ENCODE measurements at regions not wholly inside any gene's neighbourhood (a gene's known extent, or its start where the extent isn't known, plus 50 kb on each side); places are given as distances from the start of the nearest gene placed in this dataset.
A peak's percentile ranks its signal among the peaks of the same experiment; 100 is the strongest.

GRCh38 chr12:41888285-41888684, 256.4 kb downstream of the GXYLT1 start:
- no peaks in the 10 kb centered on the region for H3K36me3 ChIP-seq (ENCODE audit: control insufficient read depth, insufficient read depth, low read length)
- no peak overlapping the region for H3K27ac ChIP-seq (ENCODE audit: low read depth, low read length)
- H3K4me1 ChIP-seq (ENCODE audit: control insufficient read depth, insufficient read depth, low read length) = no peaks in the 10 kb centered on the region
- H3K4me3 ChIP-seq (ENCODE audit: low read depth, low read length) = no peak overlapping the region
- no peak for DNase-seq (ENCODE audit: low read depth in 4 of 6, low spot score in 6 of 6)
- no peaks in the 10 kb centered on the region for H3K27me3 ChIP-seq (ENCODE audit: control insufficient read depth, insufficient read depth, low read length)
- H3K9me3 ChIP-seq (ENCODE audit: control insufficient read depth, insufficient read depth, low read length) = no peaks in the 10 kb centered on the region

- whole genome bisulfite sequencing (ENCODE audit: insufficient coverage) = 83% methylated on average over 4 of the region's 5 CpGs
- H3K36me3 ChIP-seq (ENCODE audit: control insufficient read depth, insufficient read depth, low read length) = no peaks in the 10 kb centered on the region
- H3K27ac ChIP-seq (ENCODE audit: low read depth, low read length) = peak overlapping the region; percentile 19
- DNase-seq (ENCODE audit: low read depth in 4 of 6, low spot score in 6 of 6) = no peak
- H3K9me3 ChIP-seq (ENCODE audit: control insufficient read depth, insufficient read depth, low read length) = no peaks in the 10 kb centered on the region
- H3K27me3 ChIP-seq (ENCODE audit: control insufficient read depth, insufficient read depth, low read length) = no peaks in the 10 kb centered on the region
- peaks cover 4% of the 10 kb centered on the region for H3K4me1 ChIP-seq (ENCODE audit: control insufficient read depth, insufficient read depth, low read length)
- no peak overlapping the region for H3K4me3 ChIP-seq (ENCODE audit: low read depth, low read length)
These were observed 262.5 kb downstream of the GXYLT1 start for GRCh38 chr12:41881891-41882805.

- H3K27ac ChIP-seq (ENCODE audit: low read depth, low read length) = no peak overlapping the region
- no peaks in the 10 kb centered on the region for H3K36me3 ChIP-seq (ENCODE audit: control insufficient read depth, insufficient read depth, low read length)
- peak in 1 of 6 donors; percentile 34 for DNase-seq (ENCODE audit: low read depth in 4 of 6, low spot score in 6 of 6)
- no peaks in the 10 kb centered on the region for H3K4me1 ChIP-seq (ENCODE audit: control insufficient read depth, insufficient read depth, low read length)
- 60% methylated on average over 2 of the region's 2 CpGs for WGBS (ENCODE audit: insufficient coverage)
- no peak overlapping the region for H3K4me3 ChIP-seq (ENCODE audit: low read depth, low read length)
- H3K27me3 ChIP-seq (ENCODE audit: control insufficient read depth, insufficient read depth, low read length) = no peaks in the 10 kb centered on the region
- peaks cover 3% of the 10 kb centered on the region for H3K9me3 ChIP-seq (ENCODE audit: control insufficient read depth, insufficient read depth, low read length)
These were observed 275.2 kb downstream of the GXYLT1 start for GRCh38 chr12:41869432-41869831.

- Histone ChIP-seq H3K4me1 (ENCODE audit: control insufficient read depth, insufficient read depth, low read length) (no peaks in the 10 kb centered on the region), H3K27me3 (ENCODE audit: control insufficient read depth, insufficient read depth, low read length) (no peaks in the 10 kb centered on the region), H3K27ac (ENCODE audit: low read depth, low read length) (no peak overlapping the region), H3K9me3 (ENCODE audit: control insufficient read depth, insufficient read depth, low read length) (peaks cover 3% of the 10 kb centered on the region), H3K4me3 (ENCODE audit: low read depth, low read length) (no peak overlapping the region), H3K36me3 (ENCODE audit: control insufficient read depth, insufficient read depth, low read length) (no peaks in the 10 kb centered on the region)
- 83% methylated on average over 1 of the region's 4 CpGs for WGBS (ENCODE audit: insufficient coverage)
- no peak for DNase-seq (ENCODE audit: low read depth in 4 of 6, low spot score in 6 of 6)
These were observed 277.7 kb downstream of the GXYLT1 start for GRCh38 chr12:41866878-41867430.

GRCh38 chr12:41856228-41856627, 288.4 kb downstream of the GXYLT1 start:
- Histone ChIP-seq H3K9me3 (ENCODE audit: control insufficient read depth, insufficient read depth, low read length) (no peaks in the 10 kb centered on the region), H3K27me3 (ENCODE audit: control insufficient read depth, insufficient read depth, low read length) (no peaks in the 10 kb centered on the region), H3K4me1 (ENCODE audit: control insufficient read depth, insufficient read depth, low read length) (no peaks in the 10 kb centered on the region), H3K4me3 (ENCODE audit: low read depth, low read length) (no peak overlapping the region), H3K36me3 (ENCODE audit: control insufficient read depth, insufficient read depth, low read length) (no peaks in the 10 kb centered on the region), H3K27ac (ENCODE audit: low read depth, low read length) (no peak overlapping the region)
- DNase-seq (ENCODE audit: low read depth in 4 of 6, low spot score in 6 of 6) = no peak
- WGBS (ENCODE audit: insufficient coverage) = 79% methylated on average over 2 of the region's 3 CpGs

GRCh38 chr12:41850046-41850445, 294.6 kb downstream of the GXYLT1 start:
- H3K27me3 ChIP-seq (ENCODE audit: control insufficient read depth, insufficient read depth, low read length) = no peaks in the 10 kb centered on the region
- no CpG with 5 or more reads among the region's 3 CpGs for WGBS (ENCODE audit: insufficient coverage)
- no peak overlapping the region for H3K4me3 ChIP-seq (ENCODE audit: low read depth, low read length)
- no peak overlapping the region for H3K27ac ChIP-seq (ENCODE audit: low read depth, low read length)
- H3K4me1 ChIP-seq (ENCODE audit: control insufficient read depth, insufficient read depth, low read length) = no peaks in the 10 kb centered on the region
- H3K9me3 ChIP-seq (ENCODE audit: control insufficient read depth, insufficient read depth, low read length) = peaks cover 1% of the 10 kb centered on the region
- no peaks in the 10 kb centered on the region for H3K36me3 ChIP-seq (ENCODE audit: control insufficient read depth, insufficient read depth, low read length)
- DNase-seq (ENCODE audit: low read depth in 4 of 6, low spot score in 6 of 6) = no peak

GRCh38 chr12:41846718-41847117, 298.0 kb downstream of the GXYLT1 start:
- Histone ChIP-seq H3K4me1 (ENCODE audit: control insufficient read depth, insufficient read depth, low read length) (no peaks in the 10 kb centered on the region), H3K27me3 (ENCODE audit: control insufficient read depth, insufficient read depth, low read length) (no peaks in the 10 kb centered on the region), H3K36me3 (ENCODE audit: control insufficient read depth, insufficient read depth, low read length) (no peaks in the 10 kb centered on the region), H3K9me3 (ENCODE audit: control insufficient read depth, insufficient read depth, low read length) (peaks cover 1% of the 10 kb centered on the region), H3K27ac (ENCODE audit: low read depth, low read length) (no peak overlapping the region), H3K4me3 (ENCODE audit: low read depth, low read length) (no peak overlapping the region)
- WGBS (ENCODE audit: insufficient coverage) = no CpG with 5 or more reads among the region's 1 CpG
- no peak for DNase-seq (ENCODE audit: low read depth in 4 of 6, low spot score in 6 of 6)

- no peaks in the 10 kb centered on the region for H3K27me3 ChIP-seq (ENCODE audit: control insufficient read depth, insufficient read depth, low read length)
- WGBS (ENCODE audit: insufficient coverage) = no CpG with 5 or more reads among the region's 2 CpGs
- no peak overlapping the region for H3K27ac ChIP-seq (ENCODE audit: low read depth, low read length)
- no peaks in the 10 kb centered on the region for H3K4me1 ChIP-seq (ENCODE audit: control insufficient read depth, insufficient read depth, low read length)
- DNase-seq (ENCODE audit: low read depth in 4 of 6, low spot score in 6 of 6) = no peak
- no peaks in the 10 kb centered on the region for H3K9me3 ChIP-seq (ENCODE audit: control insufficient read depth, insufficient read depth, low read length)
- no peaks in the 10 kb centered on the region for H3K36me3 ChIP-seq (ENCODE audit: control insufficient read depth, insufficient read depth, low read length)
- H3K4me3 ChIP-seq (ENCODE audit: low read depth, low read length) = no peak overlapping the region
These were observed 308.3 kb downstream of the GXYLT1 start for GRCh38 chr12:41836416-41836815.

GRCh38 chr12:41835556-41835955, 309.1 kb downstream of the GXYLT1 start:
- Histone ChIP-seq H3K4me3 (ENCODE audit: low read depth, low read length) (no peak overlapping the region), H3K36me3 (ENCODE audit: control insufficient read depth, insufficient read depth, low read length) (no peaks in the 10 kb centered on the region), H3K27ac (ENCODE audit: low read depth, low read length) (no peak overlapping the region), H3K9me3 (ENCODE audit: control insufficient read depth, insufficient read depth, low read length) (no peaks in the 10 kb centered on the region), H3K4me1 (ENCODE audit: control insufficient read depth, insufficient read depth, low read length) (no peaks in the 10 kb centered on the region), H3K27me3 (ENCODE audit: control insufficient read depth, insufficient read depth, low read length) (no peaks in the 10 kb centered on the region)
- DNase-seq (ENCODE audit: low read depth in 4 of 6, low spot score in 6 of 6) = no peak

GRCh38 chr12:41819948-41820347, 324.7 kb downstream of the GXYLT1 start:
- Histone ChIP-seq H3K4me1 (ENCODE audit: control insufficient read depth, insufficient read depth, low read length) (no peaks in the 10 kb centered on the region), H3K27me3 (ENCODE audit: control insufficient read depth, insufficient read depth, low read length) (no peaks in the 10 kb centered on the region), H3K4me3 (ENCODE audit: low read depth, low read length) (no peak overlapping the region), H3K36me3 (ENCODE audit: control insufficient read depth, insufficient read depth, low read length) (no peaks in the 10 kb centered on the region), H3K9me3 (ENCODE audit: control insufficient read depth, insufficient read depth, low read length) (no peaks in the 10 kb centered on the region), H3K27ac (ENCODE audit: low read depth, low read length) (no peak overlapping the region)
- WGBS (ENCODE audit: insufficient coverage) = no CpG with 5 or more reads among the region's 3 CpGs
- no peak for DNase-seq (ENCODE audit: low read depth in 4 of 6, low spot score in 6 of 6)

All from spinal cord (tissue), 9 donors.